HL-60 (cell line): ENCODE measurements at regions not wholly inside any gene's neighbourhood (a gene's known extent, or its start where the extent isn't known, plus 50 kb on each side); places are given as distances from the start of the nearest gene placed in this dataset.

ENCODE experiments used
- DNase-seq, 2 experiments: peaks; one replicate each; pipeline ENCODE4 v3.0.0-alpha.2; 2010 to 2020; ENCODE audit warnings: low read depth in 1 of 2, low spot score in 1 of 2
- H3K27ac ChIP-seq: fragments of 250-450 bp; sonication (Bioruptor Pico); replicated peaks from 2 replicates; pipeline ENCODE4 v1.5.1; 2020; ENCODE audit warnings: mild to moderate bottlenecking, moderate library complexity
- H3K27me3 ChIP-seq: fragments of 250-450 bp; sonication (Bioruptor Pico); 2 replicates; pipeline ENCODE4 v1.5.1; 2021; ENCODE audit warnings: mild to moderate bottlenecking, moderate library complexity; ENCODE audit not compliant: insufficient read depth, poor library complexity, severe bottlenecking
- H3K4me3 ChIP-seq: replicated peaks from 2 replicates; pipeline ENCODE4 v1.5.1; 2011; ENCODE audit warnings: mild to moderate bottlenecking, control low read depth, low read length; ENCODE audit not compliant: insufficient read depth
- GABPA ChIP-seq: IDR thresholded peaks from 2 replicates; pipeline ENCODE4 v1.6.1; 2012; ENCODE audit warnings: low read depth
- POLR2AphosphoS5 ChIP-seq: IDR thresholded peaks from 2 replicates; pipeline ENCODE4 v1.6.1; 2012; ENCODE audit warnings: low read depth
- SPI1 ChIP-seq: IDR thresholded peaks from 2 replicates; pipeline ENCODE4 v1.6.1; 2012; ENCODE audit warnings: low read depth, mild to moderate bottlenecking, borderline replicate concordance
- TF ChIP-seq, protein P1 (sequence below): IDR thresholded peaks from one replicate; pipeline ENCODE4 v1.5.1; 2011; ENCODE audit warnings: low read length, control low read depth, inconsistent platforms; ENCODE audit not compliant: insufficient read depth
- TF ChIP-seq, protein P2 (sequence below): IDR thresholded peaks from 2 replicates; pipeline ENCODE4 v1.6.1; 2012; ENCODE audit warnings: low read depth; ENCODE audit not compliant: insufficient replicate concordance

DNA sequence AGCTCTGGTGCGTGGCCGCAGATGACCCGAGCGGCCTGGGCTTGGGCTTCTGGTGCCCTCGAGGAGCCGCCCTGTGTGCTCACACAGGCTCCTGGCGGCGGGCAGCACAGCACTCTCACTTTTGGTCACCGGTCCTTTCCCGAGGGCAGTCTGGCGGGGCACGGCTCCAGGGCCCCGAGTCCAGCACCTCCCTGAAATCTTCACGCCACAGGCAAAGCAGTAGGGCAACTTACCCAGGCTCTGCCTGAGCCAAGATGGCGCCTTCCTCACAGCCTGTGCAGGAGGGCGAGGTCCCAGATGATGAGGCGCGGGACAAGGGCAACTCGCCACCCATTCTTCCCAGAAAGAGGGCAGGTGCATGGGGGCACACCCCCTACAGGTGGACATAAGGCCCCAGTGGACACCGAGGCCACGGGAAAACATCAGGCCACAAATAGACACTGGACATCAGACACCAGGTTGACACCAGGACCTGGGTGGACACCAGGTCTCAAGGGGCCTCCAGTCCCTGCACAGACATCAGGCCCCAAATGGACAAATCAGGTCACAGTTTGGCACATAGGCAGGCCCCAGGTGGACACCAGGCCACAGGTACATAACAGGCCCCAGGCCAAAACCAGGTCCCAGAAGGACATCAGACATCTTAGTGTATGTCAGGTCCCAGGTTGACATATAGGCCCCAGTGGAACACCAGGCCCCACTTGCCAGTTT lies 57.6 kb upstream of the SEPTIN5 start:
- Histone ChIP-seq H3K27me3 (no peaks in the 10 kb centered on the region), H3K4me3 (no peak overlapping the region), H3K27ac (no peak overlapping the region)
- TF ChIP-seq POLR2AphosphoS5 (no peak), GABPA (no peak), SPI1 (no peak)
- TF ChIP-seq, protein P1, sequence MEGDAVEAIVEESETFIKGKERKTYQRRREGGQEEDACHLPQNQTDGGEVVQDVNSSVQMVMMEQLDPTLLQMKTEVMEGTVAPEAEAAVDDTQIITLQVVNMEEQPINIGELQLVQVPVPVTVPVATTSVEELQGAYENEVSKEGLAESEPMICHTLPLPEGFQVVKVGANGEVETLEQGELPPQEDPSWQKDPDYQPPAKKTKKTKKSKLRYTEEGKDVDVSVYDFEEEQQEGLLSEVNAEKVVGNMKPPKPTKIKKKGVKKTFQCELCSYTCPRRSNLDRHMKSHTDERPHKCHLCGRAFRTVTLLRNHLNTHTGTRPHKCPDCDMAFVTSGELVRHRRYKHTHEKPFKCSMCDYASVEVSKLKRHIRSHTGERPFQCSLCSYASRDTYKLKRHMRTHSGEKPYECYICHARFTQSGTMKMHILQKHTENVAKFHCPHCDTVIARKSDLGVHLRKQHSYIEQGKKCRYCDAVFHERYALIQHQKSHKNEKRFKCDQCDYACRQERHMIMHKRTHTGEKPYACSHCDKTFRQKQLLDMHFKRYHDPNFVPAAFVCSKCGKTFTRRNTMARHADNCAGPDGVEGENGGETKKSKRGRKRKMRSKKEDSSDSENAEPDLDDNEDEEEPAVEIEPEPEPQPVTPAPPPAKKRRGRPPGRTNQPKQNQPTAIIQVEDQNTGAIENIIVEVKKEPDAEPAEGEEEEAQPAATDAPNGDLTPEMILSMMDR: no peak
- TF ChIP-seq, protein P2, sequence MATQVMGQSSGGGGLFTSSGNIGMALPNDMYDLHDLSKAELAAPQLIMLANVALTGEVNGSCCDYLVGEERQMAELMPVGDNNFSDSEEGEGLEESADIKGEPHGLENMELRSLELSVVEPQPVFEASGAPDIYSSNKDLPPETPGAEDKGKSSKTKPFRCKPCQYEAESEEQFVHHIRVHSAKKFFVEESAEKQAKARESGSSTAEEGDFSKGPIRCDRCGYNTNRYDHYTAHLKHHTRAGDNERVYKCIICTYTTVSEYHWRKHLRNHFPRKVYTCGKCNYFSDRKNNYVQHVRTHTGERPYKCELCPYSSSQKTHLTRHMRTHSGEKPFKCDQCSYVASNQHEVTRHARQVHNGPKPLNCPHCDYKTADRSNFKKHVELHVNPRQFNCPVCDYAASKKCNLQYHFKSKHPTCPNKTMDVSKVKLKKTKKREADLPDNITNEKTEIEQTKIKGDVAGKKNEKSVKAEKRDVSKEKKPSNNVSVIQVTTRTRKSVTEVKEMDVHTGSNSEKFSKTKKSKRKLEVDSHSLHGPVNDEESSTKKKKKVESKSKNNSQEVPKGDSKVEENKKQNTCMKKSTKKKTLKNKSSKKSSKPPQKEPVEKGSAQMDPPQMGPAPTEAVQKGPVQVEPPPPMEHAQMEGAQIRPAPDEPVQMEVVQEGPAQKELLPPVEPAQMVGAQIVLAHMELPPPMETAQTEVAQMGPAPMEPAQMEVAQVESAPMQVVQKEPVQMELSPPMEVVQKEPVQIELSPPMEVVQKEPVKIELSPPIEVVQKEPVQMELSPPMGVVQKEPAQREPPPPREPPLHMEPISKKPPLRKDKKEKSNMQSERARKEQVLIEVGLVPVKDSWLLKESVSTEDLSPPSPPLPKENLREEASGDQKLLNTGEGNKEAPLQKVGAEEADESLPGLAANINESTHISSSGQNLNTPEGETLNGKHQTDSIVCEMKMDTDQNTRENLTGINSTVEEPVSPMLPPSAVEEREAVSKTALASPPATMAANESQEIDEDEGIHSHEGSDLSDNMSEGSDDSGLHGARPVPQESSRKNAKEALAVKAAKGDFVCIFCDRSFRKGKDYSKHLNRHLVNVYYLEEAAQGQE: no peak
- DNase-seq: no peak

DNA sequence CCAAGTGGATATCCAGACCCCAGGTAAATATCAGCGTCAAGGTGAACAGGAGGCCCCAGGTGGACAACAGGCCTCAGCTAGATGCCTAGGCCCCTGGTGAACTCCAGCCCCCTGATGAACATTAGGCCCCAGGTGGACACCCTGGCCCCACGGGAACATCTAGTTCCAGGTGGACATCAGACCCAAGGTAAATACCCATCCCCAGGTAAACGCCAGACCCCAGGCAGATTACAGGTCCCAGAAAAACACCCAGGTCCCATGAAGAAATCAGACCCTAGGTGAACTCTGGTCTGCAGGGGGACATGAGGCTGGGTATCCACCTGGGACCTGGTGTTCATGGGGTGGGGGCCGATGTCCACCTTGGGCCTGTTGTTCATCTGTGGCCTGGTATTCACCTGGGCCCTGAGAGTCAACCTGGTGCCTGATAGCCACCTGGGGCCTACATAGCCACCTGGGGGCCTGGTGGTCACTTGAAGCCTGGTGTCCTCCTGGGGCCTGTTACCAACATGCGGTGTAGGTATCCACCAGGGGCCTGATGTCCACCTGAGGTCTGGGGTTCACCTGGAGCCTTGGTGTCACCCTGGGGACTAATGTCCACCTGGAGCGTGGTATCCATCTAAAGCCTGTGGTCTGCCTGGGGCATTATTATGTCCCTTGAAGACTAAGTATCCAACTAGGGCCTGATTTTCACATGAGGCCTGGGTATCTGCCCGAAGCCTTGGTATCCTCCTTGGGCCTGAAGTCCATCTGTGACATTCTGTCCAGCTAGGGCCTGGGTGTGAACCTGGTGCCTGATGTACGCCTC lies 56.8 kb upstream of the SEPTIN5 start:
- Histone ChIP-seq H3K27ac (no peak overlapping the region), H3K4me3 (no peak overlapping the region), H3K27me3 (no peaks in the 10 kb centered on the region)
- TF ChIP-seq, protein P2: no peak
- no peak for TF ChIP-seq POLR2AphosphoS5
- TF ChIP-seq GABPA: no peak
- no peak for DNase-seq

DNA sequence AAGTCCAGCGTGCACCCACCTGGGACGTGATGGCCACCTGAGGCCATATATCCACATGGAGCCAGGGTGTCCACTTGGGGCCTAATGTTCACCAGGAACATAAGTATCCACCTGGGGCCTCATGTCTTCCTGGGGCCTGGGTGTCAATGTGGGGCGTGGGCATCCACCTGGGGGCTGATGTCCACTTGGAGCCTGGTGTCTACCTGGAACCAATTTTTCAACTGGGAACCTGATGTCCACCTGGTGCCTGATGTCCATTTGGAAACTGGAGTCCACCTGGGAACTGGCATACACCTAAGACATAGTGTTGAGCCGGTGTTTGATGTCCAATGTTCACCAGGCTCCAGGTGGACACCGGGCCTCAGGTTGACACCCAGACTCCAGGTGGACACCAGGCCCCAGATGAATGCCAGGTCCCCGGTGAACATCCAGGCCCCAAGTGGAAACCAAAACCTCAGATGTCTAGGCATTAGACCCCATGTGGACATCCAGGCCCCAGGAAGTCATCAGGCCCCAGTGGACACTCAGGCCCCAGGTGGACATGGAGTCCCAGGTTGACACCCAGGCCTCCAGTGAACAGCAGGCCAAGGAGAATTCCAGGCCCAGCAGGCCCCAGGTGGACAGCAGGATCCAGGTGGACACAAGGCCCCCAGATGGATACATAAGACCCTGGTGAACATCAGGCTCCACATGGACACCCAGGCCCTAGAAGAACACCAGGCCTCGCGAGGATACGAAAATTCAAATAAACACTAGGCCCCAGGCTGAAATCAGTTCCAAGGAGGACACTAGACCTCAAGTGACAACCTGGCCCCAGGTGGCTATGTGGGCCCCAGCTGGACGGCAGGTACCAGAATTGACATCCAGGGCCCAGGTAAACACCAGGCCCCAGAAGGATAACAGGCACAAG lies 56.0 kb upstream of the SEPTIN5 start:
- TF ChIP-seq GABPA: no peak
- TF ChIP-seq SPI1: no peak
- TF ChIP-seq, protein P2: no peak
- no peak for TF ChIP-seq POLR2AphosphoS5
- TF ChIP-seq, protein P1: no peak
- no peak overlapping the region for H3K4me3 ChIP-seq
- H3K27me3 ChIP-seq: no peaks in the 10 kb centered on the region
- DNase-seq: no peak
- no peak overlapping the region for H3K27ac ChIP-seq
